GM12878 (cell line): ENCODE measurements at regions not wholly inside any gene's neighbourhood (a gene's known extent, or its start where the extent isn't known, plus 50 kb on each side); places are given as distances from the start of the nearest gene placed in this dataset.

ENCODE experiments used
- ATAC-seq: fragments of 200-7000 bp; cut with Tn5 transposase; 3 replicates; pipeline ENCODE4 v1.9.1; 2020; ENCODE audit warnings: mild to moderate bottlenecking, moderate library complexity
- BruUV-seq: library from RNA; stranded (reverse); fragments of 400-500 nt; replicated peaks from 2 replicates; lab custom pipeline; 2021; lab: Mats Ljungman, UMichigan
- CTCF ChIA-PET: fragments of 300-600 bp; sonication (Branson Sonifier 250); formaldehyde crosslinking; extraction: SDS; loops from one replicate; lab custom pipeline; 2021; ENCODE audit warnings: inconsistent platforms; lab: Yijun Ruan, JAX
- POLR2A ChIA-PET: fragments of 350-600 bp; formaldehyde crosslinking; extraction: SDS; loops from one replicate; lab custom pipeline; 2021; ENCODE audit warnings: inconsistent platforms; lab: Charles Lee
- RAD21 ChIA-PET: fragments of 300-600 bp; sonication (Branson Sonifier 250); formaldehyde crosslinking; loops from one replicate; lab custom pipeline; 2023; ENCODE audit warnings: antibody characterized with exemption; ENCODE audit not compliant: unreplicated experiment; lab: Charles Lee
- SMC1A ChIA-PET: fragments of 300-600 bp; sonication (Branson Sonifier 250); formaldehyde crosslinking; loops from one replicate; lab custom pipeline; 2023; ENCODE audit not compliant: unreplicated experiment, uncharacterized antibody; lab: Charles Lee
- DNase-seq: peaks from one replicate; pipeline ENCODE4 v3.0.0-alpha.2; 2011; ENCODE audit warnings: low read depth, low spot score
- FAIRE-seq: peaks from 3 replicates; lab custom pipeline; 2011; peaks lifted over from hg19 to GRCh38; lab: Jason Lieb, UNC
- H2AFZ ChIP-seq: 2 replicates; pipeline ENCODE4 v1.6.0; 2011; ENCODE audit warnings: low read depth, low read length, control low read depth; ENCODE audit not compliant: control insufficient read depth
- H3K27ac ChIP-seq: 2 replicates; pipeline ENCODE4 v1.5.1; 2011; ENCODE audit warnings: control low read depth; ENCODE audit not compliant: control insufficient read depth, insufficient read depth
- H3K27me3 ChIP-seq, 2 experiments: replicated peaks in 1 of 2; 2 replicates each; pipeline versions ENCODE4 v1.6.0 to v1.6.1; 2011; ENCODE audit warnings: low read length in 1 of 2; ENCODE audit not compliant: control insufficient read depth in 2 of 2, insufficient read depth in 2 of 2
- H3K36me3 ChIP-seq, 2 experiments: 2 replicates each; pipeline ENCODE4 v1.5.1; 2011; ENCODE audit warnings: low read length in 1 of 2; ENCODE audit not compliant: control insufficient read depth in 2 of 2, insufficient read depth in 2 of 2
- H3K4me1 ChIP-seq: 2 replicates; pipeline ENCODE4 v1.6.1; 2011; ENCODE audit warnings: mild to moderate bottlenecking, low read length, moderate library complexity, mixed read lengths; ENCODE audit not compliant: control insufficient read depth, insufficient read depth
- H3K4me2 ChIP-seq: 2 replicates; pipeline ENCODE4 v1.6.0; 2011; ENCODE audit warnings: control low read depth; ENCODE audit not compliant: control insufficient read depth, insufficient read depth
- H3K4me3 ChIP-seq: fragments of 200-600 bp; sonication (generic); 2 replicates; pipeline ENCODE4 v1.5.1; 2016
- H3K79me2 ChIP-seq: 2 replicates; pipeline ENCODE4 v1.6.0; 2011; ENCODE audit warnings: low read length; ENCODE audit not compliant: control insufficient read depth, insufficient read depth
- H3K9ac ChIP-seq: 2 replicates; pipeline ENCODE4 v1.8.0; 2011; ENCODE audit warnings: low read length, control low read depth, mixed read lengths; ENCODE audit not compliant: control insufficient read depth, insufficient read depth
- H3K9me3 ChIP-seq: replicated peaks from 3 replicates; pipeline ENCODE4 v1.5.1; 2011; ENCODE audit warnings: mild to moderate bottlenecking, low read length; ENCODE audit not compliant: control insufficient read depth, insufficient read depth
- H4K20me1 ChIP-seq: 2 replicates; pipeline ENCODE4 v1.6.0; 2011; ENCODE audit not compliant: control insufficient read depth, insufficient read depth
- BHLHE40 ChIP-seq, 2 experiments: fragments of 450-650 bp in 1 of 2; IDR thresholded peaks; 2 replicates each; pipeline ENCODE4 v1.6.1; 2011 to 2017; ENCODE audit warnings: low read depth in 2 of 2, borderline replicate concordance in 1 of 2, improper control_type of control experiment in 1 of 2, low read length in 1 of 2, mild to moderate bottlenecking in 1 of 2
- JUND ChIP-seq: IDR thresholded peaks from 2 replicates; pipeline ENCODE4 v1.6.1; 2012; ENCODE audit warnings: low read depth, mild to moderate bottlenecking, low read length, improper control_type of control experiment, moderate library complexity
- MTA3 ChIP-seq: IDR thresholded peaks from 2 replicates; pipeline ENCODE4 v1.6.1; 2012; ENCODE audit warnings: low read length, inconsistent platforms, borderline replicate concordance
- PKNOX1 ChIP-seq: fragments of 450-650 bp; IDR thresholded peaks from 2 replicates; pipeline ENCODE4 v1.6.1; 2016; ENCODE audit warnings: mild to moderate bottlenecking
- RCOR1 ChIP-seq: conservative IDR thresholded peaks from 2 replicates; pipeline ENCODE4 v1.6.1; 2012; ENCODE audit warnings: low read depth, low read length, improper control_type of control experiment
- SKIL ChIP-seq: fragments of 450-650 bp; IDR thresholded peaks from 2 replicates; pipeline ENCODE4 v1.6.1; 2017; ENCODE audit warnings: mild to moderate bottlenecking, low read depth, inconsistent platforms; ENCODE audit not compliant: poor library complexity, severe bottlenecking
- YBX1 ChIP-seq: fragments of 450-650 bp; IDR thresholded peaks from 2 replicates; pipeline ENCODE4 v1.6.1; 2016; ENCODE audit warnings: antibody characterized with exemption
- ZNF207 ChIP-seq: fragments of 450-650 bp; IDR thresholded peaks from 2 replicates; pipeline ENCODE4 v1.6.1; 2014; ENCODE audit warnings: antibody characterized with exemption, mild to moderate bottlenecking, borderline replicate concordance
- WGBS: methylation state at CpG from one replicate; pipeline ENCODE4 v1.1.6; 2016; ENCODE audit warnings: low lambda C conversion rate; ENCODE audit not compliant: insufficient replicate concordance, insufficient coverage; ENCODE audit errors: missing lambda C conversion rate; 5-methylcytosine and 5-hydroxymethylcytosine counted together
- in situ Hi-C: fragments of 300-500 bp; cut with MboI; formaldehyde crosslinking; loops from 9 replicates; pipeline ENCODE4 v1.14.3; 2018; ENCODE audit warnings: mixed read lengths
- intact Hi-C: fragments of 100-400 bp; cut with micrococcal nuclease; formaldehyde crosslinking; loops from one replicate; pipeline ENCODE4 v1.14.2; 2022; ENCODE audit not compliant: unreplicated experiment
- TF ChIP-seq, protein P1 (sequence below): fragments of 450-650 bp; formaldehyde crosslinking; IDR thresholded peaks from 2 replicates; pipeline ENCODE4 v1.4.0; 2022; ENCODE audit warnings: mild to moderate bottlenecking, moderate library complexity
- TF ChIP-seq, protein P2 (sequence below): IDR thresholded peaks from 2 replicates; pipeline ENCODE4 v1.6.1; 2012; ENCODE audit warnings: low read depth, low read length, improper control_type of control experiment
- TF ChIP-seq, protein P3 (sequence below): fragments of 450-650 bp; IDR thresholded peaks from 2 replicates; pipeline ENCODE4 v1.6.1; 2017; ENCODE audit warnings: borderline replicate concordance
- TF ChIP-seq, protein P4 (sequence below): IDR thresholded peaks from 2 replicates; pipeline ENCODE4 v1.6.1; 2011; ENCODE audit warnings: mild to moderate bottlenecking, low read depth, low read length, moderate library complexity; ENCODE audit not compliant: insufficient replicate concordance

- TF ChIP-seq, protein P1, sequence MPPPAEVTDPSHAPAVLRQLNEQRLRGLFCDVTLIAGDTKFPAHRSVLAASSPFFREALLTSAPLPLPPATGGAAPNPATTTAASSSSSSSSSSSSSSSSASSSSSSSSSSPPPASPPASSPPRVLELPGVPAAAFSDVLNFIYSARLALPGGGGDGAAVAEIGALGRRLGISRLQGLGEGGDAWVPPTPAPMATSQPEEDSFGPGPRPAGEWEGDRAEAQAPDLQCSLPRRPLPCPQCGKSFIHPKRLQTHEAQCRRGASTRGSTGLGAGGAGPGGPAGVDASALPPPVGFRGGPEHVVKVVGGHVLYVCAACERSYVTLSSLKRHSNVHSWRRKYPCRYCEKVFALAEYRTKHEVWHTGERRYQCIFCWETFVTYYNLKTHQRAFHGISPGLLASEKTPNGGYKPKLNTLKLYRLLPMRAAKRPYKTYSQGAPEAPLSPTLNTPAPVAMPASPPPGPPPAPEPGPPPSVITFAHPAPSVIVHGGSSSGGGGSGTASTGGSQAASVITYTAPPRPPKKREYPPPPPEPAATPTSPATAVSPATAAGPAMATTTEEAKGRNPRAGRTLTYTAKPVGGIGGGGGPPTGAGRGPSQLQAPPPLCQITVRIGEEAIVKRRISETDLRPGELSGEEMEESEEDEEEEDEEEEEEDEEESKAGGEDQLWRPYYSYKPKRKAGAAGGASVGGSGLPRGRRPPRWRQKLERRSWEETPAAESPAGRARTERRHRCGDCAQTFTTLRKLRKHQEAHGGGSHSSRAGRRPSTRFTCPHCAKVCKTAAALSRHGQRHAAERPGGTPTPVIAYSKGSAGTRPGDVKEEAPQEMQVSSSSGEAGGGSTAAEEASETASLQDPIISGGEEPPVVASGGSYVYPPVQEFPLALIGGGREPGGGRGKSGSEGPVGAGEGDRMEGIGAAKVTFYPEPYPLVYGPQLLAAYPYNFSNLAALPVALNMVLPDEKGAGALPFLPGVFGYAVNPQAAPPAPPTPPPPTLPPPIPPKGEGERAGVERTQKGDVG (CRISPR knock-in tag), result no peak
- no peak for TF ChIP-seq RCOR1
- TF ChIP-seq, protein P2, sequence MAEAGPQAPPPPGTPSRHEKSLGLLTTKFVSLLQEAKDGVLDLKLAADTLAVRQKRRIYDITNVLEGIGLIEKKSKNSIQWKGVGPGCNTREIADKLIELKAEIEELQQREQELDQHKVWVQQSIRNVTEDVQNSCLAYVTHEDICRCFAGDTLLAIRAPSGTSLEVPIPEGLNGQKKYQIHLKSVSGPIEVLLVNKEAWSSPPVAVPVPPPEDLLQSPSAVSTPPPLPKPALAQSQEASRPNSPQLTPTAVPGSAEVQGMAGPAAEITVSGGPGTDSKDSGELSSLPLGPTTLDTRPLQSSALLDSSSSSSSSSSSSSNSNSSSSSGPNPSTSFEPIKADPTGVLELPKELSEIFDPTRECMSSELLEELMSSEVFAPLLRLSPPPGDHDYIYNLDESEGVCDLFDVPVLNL, result no peak
- TF ChIP-seq, protein P3, sequence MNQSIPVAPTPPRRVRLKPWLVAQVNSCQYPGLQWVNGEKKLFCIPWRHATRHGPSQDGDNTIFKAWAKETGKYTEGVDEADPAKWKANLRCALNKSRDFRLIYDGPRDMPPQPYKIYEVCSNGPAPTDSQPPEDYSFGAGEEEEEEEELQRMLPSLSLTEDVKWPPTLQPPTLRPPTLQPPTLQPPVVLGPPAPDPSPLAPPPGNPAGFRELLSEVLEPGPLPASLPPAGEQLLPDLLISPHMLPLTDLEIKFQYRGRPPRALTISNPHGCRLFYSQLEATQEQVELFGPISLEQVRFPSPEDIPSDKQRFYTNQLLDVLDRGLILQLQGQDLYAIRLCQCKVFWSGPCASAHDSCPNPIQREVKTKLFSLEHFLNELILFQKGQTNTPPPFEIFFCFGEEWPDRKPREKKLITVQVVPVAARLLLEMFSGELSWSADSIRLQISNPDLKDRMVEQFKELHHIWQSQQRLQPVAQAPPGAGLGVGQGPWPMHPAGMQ, result no peak
These were observed 591.1 kb downstream of the GBE1 start (continued) for GRCh38 chr3:81170298-81170697.

- POLR2A ChIA-PET, result no interaction called here
- FAIRE-seq (no peak), DNase-seq (no peak), ATAC-seq (no peak)
- in situ Hi-C loops (no loop called here), intact Hi-C loops (no loop called here)
- no peak overlapping the region for H3K27ac ChIP-seq
- SMC1A ChIA-PET, result interaction anchor here (1.3 kb wide), 1 partner anchor 14 kb away, joined by 4 read pairs; no protein-coding TSS in a partner anchor
- CTCF ChIA-PET, result interaction anchor here (0.6 kb wide), 1 partner anchor 11 kb away, joined by 3 read pairs; no protein-coding TSS in a partner anchor
- no peak overlapping the region for H3K9ac ChIP-seq
- H4K20me1 ChIP-seq, result no peaks in the 10 kb centered on the region
- H3K4me1 ChIP-seq, result no peaks in the 10 kb centered on the region
- no peaks in the 10 kb centered on the region for H3K36me3 ChIP-seq
- no peaks in the 10 kb centered on the region for H3K9me3 ChIP-seq
- H2AFZ ChIP-seq, result no peak overlapping the region
- no peak overlapping the region for H3K4me2 ChIP-seq
- no peaks in the 10 kb centered on the region for H3K27me3 ChIP-seq
- RAD21 ChIA-PET, result no interaction called here
- 40% methylated on average over 3 of the region's 3 CpGs for WGBS
- H3K79me2 ChIP-seq, result no peaks in the 10 kb centered on the region
- BruUV-seq, result no TSS peak
- H3K4me3 ChIP-seq, result no peak overlapping the region
- no peak for TF ChIP-seq BHLHE40 (IDR thresholded peaks at IDR 0.05; ENCODE audit: borderline replicate concordance in 1 of 2, low read depth in 2 of 2, low read length in 1 of 2)
- no peak for TF ChIP-seq JUND
- no peak for TF ChIP-seq YBX1
- TF ChIP-seq, protein P4, sequence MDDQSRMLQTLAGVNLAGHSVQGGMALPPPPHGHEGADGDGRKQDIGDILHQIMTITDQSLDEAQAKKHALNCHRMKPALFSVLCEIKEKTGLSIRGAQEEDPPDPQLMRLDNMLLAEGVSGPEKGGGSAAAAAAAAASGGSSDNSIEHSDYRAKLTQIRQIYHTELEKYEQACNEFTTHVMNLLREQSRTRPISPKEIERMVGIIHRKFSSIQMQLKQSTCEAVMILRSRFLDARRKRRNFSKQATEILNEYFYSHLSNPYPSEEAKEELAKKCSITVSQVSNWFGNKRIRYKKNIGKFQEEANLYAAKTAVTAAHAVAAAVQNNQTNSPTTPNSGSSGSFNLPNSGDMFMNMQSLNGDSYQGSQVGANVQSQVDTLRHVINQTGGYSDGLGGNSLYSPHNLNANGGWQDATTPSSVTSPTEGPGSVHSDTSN, result no peak
- TF ChIP-seq SKIL, result no peak
- no peak for TF ChIP-seq ZNF207
- TF ChIP-seq MTA3, result no peak
- TF ChIP-seq PKNOX1, result no peak
These were observed 596.6 kb downstream of the GBE1 start for GRCh38 chr3:81164806-81165205.
